GM21515 (cell line): ENCODE measurements at regions not wholly inside any gene's neighbourhood (a gene's known extent, or its start where the extent isn't known, plus 50 kb on each side); places are given as distances from the start of the nearest gene placed in this dataset.

ENCODE experiments used
- ATAC-seq: cut with Tn5 transposase; IDR thresholded peaks from one replicate; pipeline ENCODE4 v1.9.1; 2021; ENCODE audit not compliant: unreplicated experiment

- no peak for ATAC-seq
Observed at GRCh38 chr5:107266100-107266499, 404.6 kb downstream of the EFNA5 start.

GRCh38 chr5:107265193-107265592, 405.5 kb downstream of the EFNA5 start:
- ATAC-seq = no peak

- peak; percentile 79 for ATAC-seq
Observed at GRCh38 chr5:107263387-107264018, 407.2 kb downstream of the EFNA5 start.

- no peak for ATAC-seq
Observed at GRCh38 chr5:107257885-107258520, 412.7 kb downstream of the EFNA5 start.

- no peak for ATAC-seq
Observed at GRCh38 chr5:107254902-107255234, 415.9 kb downstream of the EFNA5 start.

GRCh38 chr5:107254214-107254901, 416.4 kb downstream of the EFNA5 start:
- ATAC-seq = no peak

GRCh38 chr5:107253246-107253645, 417.5 kb downstream of the EFNA5 start:
- ATAC-seq = no peak

GRCh38 chr5:107251151-107251550, 419.6 kb downstream of the EFNA5 start:
- no peak for ATAC-seq

GRCh38 chr5:107248066-107248695, 422.6 kb downstream of the EFNA5 start:
- peak; percentile 52 for ATAC-seq

- no peak for ATAC-seq
Observed at GRCh38 chr5:107247427-107247826, 423.3 kb downstream of the EFNA5 start.

- ATAC-seq = no peak
Observed at GRCh38 chr5:107243220-107243579, 427.5 kb downstream of the EFNA5 start.

- no peak for ATAC-seq
Observed at GRCh38 chr5:107242411-107243219, 428.1 kb downstream of the EFNA5 start.

GRCh38 chr5:107241841-107242240, 428.9 kb downstream of the EFNA5 start:
- ATAC-seq = no peak

- ATAC-seq = no peak
Observed at GRCh38 chr5:107235167-107235566, 435.6 kb downstream of the EFNA5 start.

- no peak for ATAC-seq
Observed at GRCh38 chr5:107232788-107233187, 437.9 kb downstream of the EFNA5 start.

GRCh38 chr5:107232293-107232692, 438.4 kb downstream of the EFNA5 start:
- ATAC-seq = no peak

GRCh38 chr5:107231191-107231590, 439.5 kb downstream of the EFNA5 start:
- no peak for ATAC-seq

GRCh38 chr5:107230367-107230766, 440.4 kb downstream of the EFNA5 start:
- no peak for ATAC-seq

GRCh38 chr5:107228226-107228625, 442.5 kb downstream of the EFNA5 start:
- ATAC-seq = no peak

GRCh38 chr5:107224272-107224671, 446.5 kb downstream of the EFNA5 start:
- ATAC-seq = no peak

- ATAC-seq = no peak
Observed at GRCh38 chr5:107223066-107223465, 447.7 kb downstream of the EFNA5 start.
